Prostate gland (tissue), 2 donors: ENCODE measurements at regions not wholly inside any gene's neighbourhood (a gene's known extent, or its start where the extent isn't known, plus 50 kb on each side); places are given as distances from the start of the nearest gene placed in this dataset.

Experiments used
- POLR2A ChIP-seq: fragments of 450-650 bp; IDR thresholded peaks from one replicate; pipeline ENCODE4 v1.6.1; 2016; ENCODE audit warnings: antibody characterized with exemption, mild to moderate bottlenecking
- POLR2AphosphoS5 ChIP-seq: sonication (generic); formaldehyde crosslinking; IDR thresholded peaks from one replicate; pipeline ENCODE4 v1.6.1; 2017; ENCODE audit warnings: antibody characterized with exemption
- TF ChIP-seq, protein P1 (sequence below), 4 experiments: fragments of 200-600 bp in 2 of 4; fragments of 450-650 bp in 2 of 4; sonication (generic) in 2 of 4; IDR thresholded peaks; 1 replicate in 3 of 4; 2 replicates in 1 of 4; pipeline ENCODE4 v1.5.1; 2016 to 2019; ENCODE audit warnings: antibody characterized with exemption in 4 of 4, mild to moderate bottlenecking in 2 of 4, moderate library complexity in 2 of 4

DNA sequence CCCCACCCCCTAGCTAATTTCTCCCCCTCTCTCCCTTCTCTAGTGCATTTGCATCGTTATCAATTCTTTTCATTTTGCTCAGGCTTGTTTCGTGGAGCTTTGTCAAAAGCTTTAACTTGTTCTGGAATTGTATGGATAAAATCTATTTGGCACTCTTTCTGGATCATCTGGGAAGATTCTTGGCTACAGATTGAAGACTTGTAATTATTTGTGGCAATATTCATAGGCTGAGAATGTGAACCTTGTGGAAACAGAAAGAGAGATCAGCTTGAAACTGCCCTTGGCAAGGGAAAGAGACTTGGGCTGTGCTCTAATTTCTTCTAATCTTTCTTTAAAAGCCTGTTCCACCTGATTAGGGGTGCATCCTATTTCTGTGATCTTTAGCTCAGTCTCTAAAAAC is 340.6 kb upstream of the DAB2 start:
- TF ChIP-seq, protein P1, sequence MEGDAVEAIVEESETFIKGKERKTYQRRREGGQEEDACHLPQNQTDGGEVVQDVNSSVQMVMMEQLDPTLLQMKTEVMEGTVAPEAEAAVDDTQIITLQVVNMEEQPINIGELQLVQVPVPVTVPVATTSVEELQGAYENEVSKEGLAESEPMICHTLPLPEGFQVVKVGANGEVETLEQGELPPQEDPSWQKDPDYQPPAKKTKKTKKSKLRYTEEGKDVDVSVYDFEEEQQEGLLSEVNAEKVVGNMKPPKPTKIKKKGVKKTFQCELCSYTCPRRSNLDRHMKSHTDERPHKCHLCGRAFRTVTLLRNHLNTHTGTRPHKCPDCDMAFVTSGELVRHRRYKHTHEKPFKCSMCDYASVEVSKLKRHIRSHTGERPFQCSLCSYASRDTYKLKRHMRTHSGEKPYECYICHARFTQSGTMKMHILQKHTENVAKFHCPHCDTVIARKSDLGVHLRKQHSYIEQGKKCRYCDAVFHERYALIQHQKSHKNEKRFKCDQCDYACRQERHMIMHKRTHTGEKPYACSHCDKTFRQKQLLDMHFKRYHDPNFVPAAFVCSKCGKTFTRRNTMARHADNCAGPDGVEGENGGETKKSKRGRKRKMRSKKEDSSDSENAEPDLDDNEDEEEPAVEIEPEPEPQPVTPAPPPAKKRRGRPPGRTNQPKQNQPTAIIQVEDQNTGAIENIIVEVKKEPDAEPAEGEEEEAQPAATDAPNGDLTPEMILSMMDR (IDR thresholded peaks at IDR 0.05) = no peak
- TF ChIP-seq POLR2AphosphoS5 = no peak
- no peak for TF ChIP-seq POLR2A
